ENCODE measurements at regions not wholly inside any gene's neighbourhood (a gene's known extent, or its start where the extent isn't known, plus 50 kb on each side); places are given as distances from the start of the nearest gene placed in this dataset.

GRCh38 chr9:20044686-20045085 is 255.8 kb upstream of the SLC24A2 start:
- TF ChIP-seq CTCF (IDR thresholded peaks at IDR 0.05) = no peak
- TF ChIP-seq POLR2A (IDR thresholded peaks at IDR 0.05) = no peak
- TF ChIP-seq POLR2AphosphoS5 (IDR thresholded peaks at IDR 0.05; ENCODE audit: insufficient read depth in 1 of 2, low read depth in 1 of 2) = no peak
